NCI-H524 treated with DMSO at 0.1 percent for 48 hours (cell line): ENCODE measurements at regions not wholly inside any gene's neighbourhood (a gene's known extent, or its start where the extent isn't known, plus 50 kb on each side); places are given as distances from the start of the nearest gene placed in this dataset.

Experiments
- DNase-seq: peaks from one replicate; lab custom pipeline; 2025; lab: John Stamatoyannopoulos, UW

DNA sequence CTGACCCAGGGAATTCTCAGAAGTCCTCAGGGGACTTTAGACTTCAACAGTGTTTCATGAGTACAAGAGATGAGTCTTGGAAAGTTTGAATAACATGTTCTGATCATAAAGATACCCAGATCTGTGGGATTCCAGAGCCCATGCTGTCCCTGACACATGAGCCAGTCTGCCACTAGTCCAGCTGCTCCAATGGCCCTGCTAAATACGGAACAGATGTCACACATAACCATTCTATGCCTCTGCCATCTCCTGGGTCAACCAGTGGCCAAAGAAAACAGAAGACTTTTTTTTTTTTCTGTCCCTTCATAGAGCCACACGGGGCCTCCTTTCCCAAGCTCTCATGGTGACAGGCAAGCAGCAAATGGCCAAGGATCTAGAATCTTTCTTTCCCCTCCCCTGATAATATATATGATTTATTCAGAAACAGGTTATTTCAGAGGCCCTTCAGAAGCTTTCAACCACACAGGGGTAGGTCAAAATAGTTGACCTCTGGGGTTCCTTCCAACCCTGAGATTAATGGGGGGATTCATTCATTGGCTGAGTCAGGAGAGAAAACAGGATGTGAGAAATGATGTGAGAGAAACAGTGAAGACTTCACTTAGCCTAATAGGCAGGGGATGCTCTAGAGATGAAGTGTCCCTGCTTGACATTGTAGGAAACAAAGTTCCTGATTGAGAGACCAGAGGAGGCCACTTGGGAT lies 367.7 kb downstream of the CDK5RAP2 start:
- DNase-seq = no peak

DNA sequence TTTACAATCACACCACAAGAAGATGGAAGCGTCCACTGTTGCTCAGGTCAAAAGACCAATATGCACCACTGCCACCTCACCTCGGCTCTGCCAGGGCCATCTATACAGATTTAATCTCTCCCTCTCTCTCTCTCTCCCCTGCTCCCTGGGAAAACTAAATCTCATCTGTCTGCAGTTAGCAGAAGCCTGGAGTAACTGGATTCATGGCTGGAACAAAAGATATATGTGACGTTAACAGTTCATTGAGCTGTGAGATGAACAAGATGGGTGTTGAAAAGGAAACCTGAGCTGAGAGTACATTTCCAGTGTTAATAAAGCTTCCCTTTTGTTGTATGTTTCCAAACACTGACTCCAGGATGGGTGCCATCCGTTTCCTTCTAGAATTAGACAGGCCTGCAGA lies 369.7 kb downstream of the CDK5RAP2 start:
- DNase-seq = no peak

GRCh38 chr9:120202856-120203654 lies 376.9 kb downstream of the CDK5RAP2 start:
- no peak for DNase-seq

- DNase-seq = no peak
Measured at GRCh38 chr9:120198027-120198426, 381.9 kb downstream of the CDK5RAP2 start.

DNA sequence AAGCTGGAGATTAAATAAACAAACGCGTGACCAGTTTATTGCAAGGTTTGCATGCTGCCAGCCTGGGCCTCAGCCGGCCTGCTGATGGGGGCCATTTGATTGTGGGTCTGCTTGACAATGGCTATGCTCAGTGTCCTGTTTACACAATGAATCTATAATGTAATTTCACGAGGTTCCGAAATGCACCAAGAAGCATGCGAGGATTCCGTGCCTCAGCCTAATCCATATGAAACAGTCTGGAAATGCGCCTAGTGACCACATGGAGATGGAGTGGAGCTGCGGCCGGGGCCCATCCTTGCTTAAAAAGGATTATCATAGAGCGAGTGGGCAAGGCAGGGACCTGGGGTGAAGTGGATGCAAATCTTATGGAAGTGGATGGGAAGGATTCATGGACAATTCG lies 382.4 kb downstream of the CDK5RAP2 start:
- DNase-seq = no peak

DNA sequence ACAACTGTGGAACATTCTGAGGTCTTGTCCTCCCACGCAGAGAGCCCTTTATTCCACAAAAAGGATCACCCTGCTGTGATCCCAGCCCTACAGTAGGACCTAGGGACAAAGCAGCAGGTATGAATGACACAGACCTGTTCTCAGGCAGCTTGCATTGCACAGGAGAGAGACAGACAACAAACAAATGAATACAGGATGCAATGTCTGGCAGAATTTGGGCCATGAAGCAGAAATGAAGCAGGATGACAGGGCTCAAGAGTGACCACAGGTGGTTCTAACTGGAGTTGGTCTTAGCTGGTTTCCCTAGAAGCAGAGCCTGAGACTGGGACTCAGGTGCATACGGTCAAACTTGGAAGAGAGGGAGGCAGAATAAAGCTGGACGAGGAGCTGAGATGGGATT lies 388.8 kb downstream of the CDK5RAP2 start:
- DNase-seq = no peak

DNA sequence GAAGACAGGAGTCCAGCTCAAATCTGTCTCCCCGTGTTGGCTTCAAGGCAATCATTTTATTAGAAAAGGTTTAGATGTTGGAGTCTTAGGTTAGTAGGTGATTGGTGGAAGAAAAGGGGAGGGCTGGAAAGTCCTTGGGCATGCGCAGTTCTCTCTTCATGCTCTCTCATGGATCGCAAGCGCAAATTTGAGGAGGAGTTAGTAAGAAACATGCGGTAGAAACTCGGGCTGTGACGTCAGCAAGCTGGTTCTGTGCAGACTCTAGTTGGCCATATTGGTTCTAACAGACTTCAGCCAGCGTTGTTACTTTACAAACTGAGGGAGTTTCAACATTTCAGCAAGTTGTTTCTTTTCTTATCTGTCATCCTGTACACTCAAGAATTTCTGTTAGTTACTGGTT lies 392.2 kb downstream of the CDK5RAP2 start:
- DNase-seq = no peak

GRCh38 chr9:120186276-120186675 lies 393.7 kb downstream of the CDK5RAP2 start:
- no peak for DNase-seq

DNA sequence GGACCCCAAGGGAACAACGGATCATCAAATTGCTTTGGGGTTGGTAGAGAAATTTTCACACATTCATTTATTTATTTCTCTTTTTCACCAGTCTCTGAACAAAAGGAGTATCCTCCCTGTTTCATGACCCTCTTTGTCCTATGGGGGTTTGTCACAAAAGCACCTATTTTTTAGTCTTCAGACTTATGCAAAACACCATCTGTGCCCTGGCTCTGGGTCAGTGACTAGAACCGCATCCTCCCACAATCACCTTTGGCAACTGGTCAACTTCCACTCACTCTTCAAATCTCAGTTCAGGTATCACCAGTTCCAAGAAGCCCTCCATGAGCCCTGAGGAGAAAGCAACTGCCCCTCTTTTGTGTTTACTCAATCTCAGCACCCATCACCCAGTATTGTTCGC lies 395.7 kb downstream of the CDK5RAP2 start:
- peak; percentile 44 for DNase-seq

DNA sequence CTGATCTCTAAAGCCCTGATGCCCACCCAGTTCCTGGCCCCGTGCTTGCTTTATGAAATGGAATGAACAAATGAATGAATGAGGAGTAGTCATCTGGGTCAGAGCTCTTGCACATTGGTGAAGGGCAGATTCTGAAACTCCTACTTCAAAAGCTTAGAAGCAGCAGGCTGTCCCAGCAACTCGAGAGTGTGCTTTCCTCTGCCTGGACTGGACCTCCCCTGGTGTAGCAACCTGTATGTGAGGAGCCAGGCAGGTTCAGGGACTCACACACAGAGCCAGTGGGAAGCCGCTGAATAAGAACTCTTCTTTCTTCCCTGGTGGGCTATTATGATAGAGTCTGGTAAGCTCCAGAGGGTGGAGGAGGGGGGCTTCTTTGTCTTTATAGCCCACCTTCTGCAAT lies 396.4 kb downstream of the CDK5RAP2 start:
- no peak for DNase-seq

GRCh38 chr9:120182011-120182410 lies 398.0 kb downstream of the CDK5RAP2 start:
- DNase-seq = no peak

DNA sequence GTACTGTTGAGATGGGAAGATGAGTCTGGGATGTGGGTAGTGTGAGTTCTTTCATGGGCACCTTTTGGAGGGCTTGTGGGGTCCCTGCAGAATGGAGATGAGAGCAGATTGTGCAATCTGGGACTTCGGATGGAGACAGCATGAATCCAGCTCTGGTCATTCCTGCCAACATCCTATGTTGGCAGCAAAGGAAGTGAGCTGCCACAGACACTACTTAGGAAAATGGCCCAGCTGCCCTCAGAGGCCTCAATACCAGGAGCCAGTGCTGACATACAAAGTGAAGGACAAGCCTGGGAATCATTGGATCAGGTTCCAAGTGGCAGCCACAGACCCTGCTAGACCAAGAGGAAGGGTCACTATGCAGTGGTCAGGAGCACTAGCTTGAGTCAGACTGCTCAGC lies 402.8 kb downstream of the CDK5RAP2 start:
- DNase-seq = no peak

GRCh38 chr9:120175031-120175430 lies 404.9 kb downstream of the CDK5RAP2 start:
- no peak for DNase-seq

- DNase-seq = peak; percentile 29
Measured at GRCh38 chr9:120161776-120162175, 418.2 kb downstream of the CDK5RAP2 start.

- no peak for DNase-seq
Measured at GRCh38 chr9:120158221-120158620, 421.7 kb downstream of the CDK5RAP2 start.

GRCh38 chr9:120156376-120156775 lies 423.6 kb downstream of the CDK5RAP2 start:
- DNase-seq = peak; percentile 87

GRCh38 chr9:120153258-120153657 lies 426.7 kb downstream of the CDK5RAP2 start:
- no peak for DNase-seq

DNA sequence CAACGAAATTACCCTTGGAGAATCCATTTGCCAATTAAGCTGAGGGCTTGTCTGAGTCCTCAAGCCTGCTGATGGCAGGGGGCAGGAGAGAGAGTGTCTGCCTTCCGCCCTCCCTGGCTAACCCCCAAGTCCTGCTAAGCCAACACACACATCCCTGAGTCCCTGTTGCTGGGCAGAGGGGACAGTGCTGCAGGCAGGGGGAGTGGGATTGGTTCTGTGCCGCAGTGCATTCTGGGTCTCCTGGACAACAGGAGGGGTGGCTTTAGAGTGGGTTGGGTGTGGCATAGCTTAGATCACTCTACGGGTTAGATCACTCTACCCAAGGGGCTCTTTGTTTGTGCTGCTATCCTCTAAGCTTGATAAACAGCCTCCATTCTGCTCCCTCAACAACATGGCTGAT lies 427.7 kb downstream of the CDK5RAP2 start:
- peak; percentile 90 for DNase-seq

GRCh38 chr9:120151806-120152205 lies 428.2 kb downstream of the CDK5RAP2 start:
- DNase-seq = peak; percentile 90

DNA sequence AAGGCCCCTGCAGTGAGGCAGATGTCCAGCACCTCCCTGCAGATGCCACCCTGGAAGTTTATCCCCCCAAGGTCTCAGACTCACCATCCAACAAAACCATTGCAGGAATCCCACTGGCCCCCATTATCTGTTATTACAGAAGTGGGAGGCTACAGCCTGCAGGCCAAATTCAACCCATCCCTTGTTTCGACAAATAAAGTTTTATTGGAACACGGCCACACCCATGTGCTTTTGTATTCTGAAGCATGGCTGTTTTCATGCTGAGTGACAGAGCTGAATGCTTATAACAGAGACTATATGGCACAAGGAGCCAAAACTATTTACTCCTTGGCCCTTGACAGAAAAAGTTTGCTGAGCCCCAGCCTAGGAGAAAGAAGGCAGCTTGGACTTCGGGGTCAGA lies 428.8 kb downstream of the CDK5RAP2 start:
- no peak for DNase-seq

GRCh38 chr9:120138955-120139354 lies 441.0 kb downstream of the CDK5RAP2 start:
- no peak for DNase-seq

- no peak for DNase-seq
Measured at GRCh38 chr9:120137186-120137840, 442.7 kb downstream of the CDK5RAP2 start.

GRCh38 chr9:120136696-120137095 lies 443.3 kb downstream of the CDK5RAP2 start:
- DNase-seq = no peak
